HG03439 (cell line): ENCODE measurements at regions not wholly inside any gene's neighbourhood (a gene's known extent, or its start where the extent isn't known, plus 50 kb on each side); places are given as distances from the start of the nearest gene placed in this dataset.
"Not testable (repeated sequence)": the region's sequence is repeated elsewhere in the genome, so short reads cannot be mapped to it uniquely, and the experiment has no call there.

ENCODE experiments used
- ATAC-seq: cut with Tn5 transposase; IDR thresholded peaks from one replicate; pipeline ENCODE4 v1.9.1; 2021; ENCODE audit warnings: mild to moderate bottlenecking, moderate library complexity; ENCODE audit not compliant: unreplicated experiment

- no peak for ATAC-seq
Measured at GRCh38 chr1:94769551-94769950, 50.6 kb upstream of the SLC44A3 start.

GRCh38 chr1:94768036-94768435, 52.1 kb upstream of the SLC44A3 start:
- no peak for ATAC-seq

GRCh38 chr1:94765958-94766357, 54.2 kb upstream of the SLC44A3 start:
- ATAC-seq, result no peak

- no peak for ATAC-seq
Measured at GRCh38 chr1:94759188-94759587, 61.0 kb upstream of the SLC44A3 start.

- no peak for ATAC-seq
Measured at GRCh38 chr1:94757931-94758330, 62.2 kb upstream of the SLC44A3 start.

GRCh38 chr1:94755675-94756074, 64.5 kb upstream of the SLC44A3 start:
- no peak for ATAC-seq

GRCh38 chr1:94755016-94755415, 65.1 kb upstream of the SLC44A3 start:
- not testable (repeated sequence) for ATAC-seq

GRCh38 chr1:94754570-94754969, 65.6 kb upstream of the SLC44A3 start:
- no peak for ATAC-seq

- no peak for ATAC-seq
Measured at GRCh38 chr1:94754095-94754494, 66.1 kb upstream of the SLC44A3 start.

GRCh38 chr1:94753171-94753972, 66.8 kb upstream of the SLC44A3 start:
- no peak for ATAC-seq

- ATAC-seq, result not testable (repeated sequence)
Measured at GRCh38 chr1:94751483-94751882, 68.7 kb upstream of the SLC44A3 start.

- ATAC-seq, result no peak
Measured at GRCh38 chr1:94746635-94747525, 73.3 kb upstream of the SLC44A3 start.

- no peak for ATAC-seq
Measured at GRCh38 chr1:94745742-94746141, 74.4 kb upstream of the SLC44A3 start.

- ATAC-seq, result no peak
Measured at GRCh38 chr1:94743862-94744261, 76.3 kb upstream of the SLC44A3 start.

- no peak for ATAC-seq
Measured at GRCh38 chr1:94741996-94742395, 78.2 kb upstream of the SLC44A3 start.

- no peak for ATAC-seq
Measured at GRCh38 chr1:94741510-94741909, 78.6 kb upstream of the SLC44A3 start.

- no peak for ATAC-seq
Measured at GRCh38 chr1:94739521-94740061, 80.6 kb upstream of the SLC44A3 start.

- ATAC-seq, result no peak
Measured at GRCh38 chr1:94738371-94738770, 81.8 kb upstream of the SLC44A3 start.

GRCh38 chr1:94737124-94737998, 82.8 kb upstream of the SLC44A3 start:
- ATAC-seq, result no peak

GRCh38 chr1:94736549-94736948, 83.6 kb upstream of the SLC44A3 start:
- ATAC-seq, result no peak

GRCh38 chr1:94736073-94736472, 84.1 kb upstream of the SLC44A3 start:
- ATAC-seq, result no peak
